IMR-90 (cell line): ENCODE measurements at regions not wholly inside any gene's neighbourhood (a gene's known extent, or its start where the extent isn't known, plus 50 kb on each side); places are given as distances from the start of the nearest gene placed in this dataset.

Experiments
- ATAC-seq: fragments of 200-7000 bp; cut with Tn5 transposase; 2 replicates; pipeline ENCODE4 v1.9.1; 2020; ENCODE audit warnings: low read depth, mild to moderate bottlenecking, moderate library complexity
- BruUV-seq: library from RNA; stranded (reverse); fragments of 400-500 nt; replicated peaks from 2 replicates; lab custom pipeline; 2021; lab: Mats Ljungman, UMichigan
- CTCF ChIA-PET: fragments of 300-600 bp; formaldehyde crosslinking; extraction: SDS; loops from one replicate; lab custom pipeline; 2021; ENCODE audit warnings: antibody characterized with exemption; lab: Yijun Ruan, JAX
- POLR2A ChIA-PET: fragments of 300-600 bp; sonication (Branson Sonifier 250); formaldehyde crosslinking; loops from one replicate; lab custom pipeline; 2022; ENCODE audit warnings: antibody characterized with exemption; ENCODE audit not compliant: unreplicated experiment; lab: Charles Lee
- DNase-seq: peaks from one replicate; pipeline ENCODE4 v3.0.0; 2013
- H2AFZ ChIP-seq: replicated peaks from 2 replicates; pipeline ENCODE3; 2013; ENCODE audit warnings: low read length, mild to moderate bottlenecking; ENCODE audit not compliant: poor library complexity
- H2AK5ac ChIP-seq: 2 replicates; pipeline ENCODE4 v1.6.1; 2013; ENCODE audit warnings: low read depth, low read length, inconsistent platforms
- H2AK9ac ChIP-seq: replicated peaks from 2 replicates; pipeline ENCODE3; 2013; ENCODE audit warnings: mild to moderate bottlenecking, low read depth, low read length, moderate library complexity; ENCODE audit not compliant: poor library complexity
- H2BK120ac ChIP-seq: 2 replicates; pipeline ENCODE4 v1.6.1; 2013; ENCODE audit warnings: low read depth, low read length, inconsistent platforms
- H2BK15ac ChIP-seq: 3 replicates; pipeline ENCODE4 v1.6.1; 2013; ENCODE audit warnings: low read depth, low read length, inconsistent platforms
- H2BK20ac ChIP-seq: 2 replicates; pipeline ENCODE4 v1.6.1; 2013; ENCODE audit warnings: low read depth, mild to moderate bottlenecking, inconsistent platforms, low read length, moderate library complexity
- H2BK5ac ChIP-seq: 2 replicates; pipeline ENCODE4 v1.6.1; 2013; ENCODE audit warnings: mild to moderate bottlenecking, low read depth, low read length, inconsistent platforms; ENCODE audit not compliant: poor library complexity, severe bottlenecking
- H3K14ac ChIP-seq: replicated peaks from 2 replicates; pipeline ENCODE4 v1.6.1; 2013; ENCODE audit warnings: low read depth, low read length, inconsistent platforms
- H3K18ac ChIP-seq: 2 replicates; pipeline ENCODE4 v1.6.1; 2013; ENCODE audit warnings: low read depth, low read length, control low read depth
- H3K23ac ChIP-seq: 2 replicates; pipeline ENCODE4 v1.6.1; 2013; ENCODE audit warnings: low read depth, low read length, inconsistent platforms
- H3K27ac ChIP-seq: 2 replicates; pipeline ENCODE4 v1.5.1; 2013; ENCODE audit warnings: mild to moderate bottlenecking, control low read depth, low read length; ENCODE audit not compliant: insufficient read depth
- H3K27me3 ChIP-seq: 2 replicates; pipeline ENCODE4 v1.6.1; 2013; ENCODE audit warnings: low read length; ENCODE audit not compliant: control insufficient read depth, insufficient read depth
- H3K36me3 ChIP-seq: 2 replicates; pipeline ENCODE4 v1.6.1; 2013; ENCODE audit warnings: low read length, mixed read lengths; ENCODE audit not compliant: control insufficient read depth, insufficient read depth
- H3K4ac ChIP-seq: 2 replicates; pipeline ENCODE4 v1.6.1; 2013; ENCODE audit warnings: low read depth, low read length, inconsistent platforms
- H3K4me1 ChIP-seq: 2 replicates; pipeline ENCODE4 v1.6.1; 2013; ENCODE audit warnings: low read length, mixed read lengths; ENCODE audit not compliant: control insufficient read depth, insufficient read depth
- H3K4me2 ChIP-seq: 2 replicates; pipeline ENCODE4 v1.6.1; 2013; ENCODE audit warnings: low read depth, mild to moderate bottlenecking, control low read depth, low read length, moderate library complexity
- H3K4me3 ChIP-seq: 2 replicates; pipeline ENCODE4 v1.5.1; 2013; ENCODE audit warnings: low read depth, mild to moderate bottlenecking, control low read depth, low read length, moderate library complexity; ENCODE audit not compliant: insufficient read depth
- H3K56ac ChIP-seq: 2 replicates; pipeline ENCODE4 v1.6.1; 2013; ENCODE audit warnings: low read length, inconsistent platforms; ENCODE audit not compliant: insufficient read depth; ENCODE audit errors: extremely low read depth
- H3K79me1 ChIP-seq, 2 experiments: 2 replicates each; pipeline ENCODE4 v1.6.1; 2013; ENCODE audit warnings: low read length in 2 of 2, inconsistent platforms in 1 of 2, low read depth in 1 of 2
- H3K9ac ChIP-seq: 2 replicates; pipeline ENCODE4 v1.6.1; 2013; ENCODE audit warnings: low read depth, low read length, control low read depth
- H3K9me1 ChIP-seq: 2 replicates; pipeline ENCODE4 v1.6.1; 2013; ENCODE audit warnings: low read length, inconsistent platforms; ENCODE audit not compliant: insufficient read depth
- H3K9me3 ChIP-seq: 2 replicates; pipeline ENCODE4 v1.6.1; 2013; ENCODE audit warnings: low read length; ENCODE audit not compliant: control insufficient read depth, insufficient read depth
- H4K20me1 ChIP-seq: 2 replicates; pipeline ENCODE4 v1.6.1; 2013; ENCODE audit warnings: low read length, inconsistent platforms; ENCODE audit not compliant: insufficient read depth
- H4K5ac ChIP-seq: 2 replicates; pipeline ENCODE4 v1.6.1; 2013; ENCODE audit warnings: mild to moderate bottlenecking, low read depth, low read length, control low read depth
- H4K8ac ChIP-seq, 2 experiments: 2 replicates each; pipeline ENCODE4 v1.6.1; 2013; ENCODE audit warnings: low read depth in 2 of 2, low read length in 2 of 2, control low read depth in 1 of 2, inconsistent platforms in 1 of 2
- H4K91ac ChIP-seq: 2 replicates; pipeline ENCODE4 v1.6.1; 2013; ENCODE audit warnings: low read depth, low read length, inconsistent platforms; ENCODE audit not compliant: insufficient read depth
- BHLHE40 ChIP-seq: fragments of 150-350 bp; IDR thresholded peaks from 2 replicates; pipeline ENCODE4 v1.6.1; 2016; ENCODE audit warnings: mild to moderate bottlenecking, low read depth, low read length
- CEBPB ChIP-seq: IDR thresholded peaks from 2 replicates; pipeline ENCODE4 v1.6.1; 2012; ENCODE audit warnings: low read depth, low read length, improper control_type of control experiment
- CHD1 ChIP-seq: IDR thresholded peaks from 2 replicates; pipeline ENCODE4 v1.6.1; 2012; ENCODE audit warnings: low read depth, low read length, improper control_type of control experiment
- FOS ChIP-seq: fragments of 150-350 bp; IDR thresholded peaks from 2 replicates; pipeline ENCODE4 v1.6.1; 2016; ENCODE audit warnings: low read depth, low read length
- MAFK ChIP-seq: IDR thresholded peaks from 2 replicates; pipeline ENCODE4 v1.6.1; 2012; ENCODE audit warnings: low read depth, low read length, improper control_type of control experiment
- MAZ ChIP-seq: IDR thresholded peaks from 2 replicates; pipeline ENCODE4 v1.6.1; 2012; ENCODE audit warnings: low read depth, mild to moderate bottlenecking, low read length, improper control_type of control experiment, moderate library complexity, borderline replicate concordance
- MXI1 ChIP-seq: IDR thresholded peaks from 2 replicates; pipeline ENCODE4 v1.6.1; 2012; ENCODE audit warnings: low read depth, mild to moderate bottlenecking, low read length, moderate library complexity, borderline replicate concordance
- NFE2L2 ChIP-seq: fragments of 150-350 bp; IDR thresholded peaks from 2 replicates; pipeline ENCODE4 v1.6.1; 2016; ENCODE audit warnings: low read depth, mild to moderate bottlenecking, low read length
- POLR2A ChIP-seq: IDR thresholded peaks from 2 replicates; pipeline ENCODE4 v1.6.1; 2012; ENCODE audit warnings: mild to moderate bottlenecking, low read depth, low read length
- RAD21 ChIP-seq: IDR thresholded peaks from 2 replicates; pipeline ENCODE4 v1.6.1; 2012; ENCODE audit warnings: low read length, improper control_type of control experiment
- RFX5 ChIP-seq: IDR thresholded peaks from 2 replicates; pipeline ENCODE4 v1.8.0; 2012; ENCODE audit warnings: low read depth, mild to moderate bottlenecking, low read length, moderate library complexity
- SMC3 ChIP-seq: fragments of 150-350 bp; IDR thresholded peaks from 2 replicates; pipeline ENCODE4 v1.6.1; 2016; ENCODE audit warnings: low read depth, mild to moderate bottlenecking, antibody characterized with exemption, low read length, moderate library complexity
- WGBS, 2 experiments: methylation state at CpG; one replicate each; pipeline versions ENCODE4 v1.1.5 to v1.1.7; 2013; ENCODE audit warnings: missing lambda C conversion rate in 2 of 2; ENCODE audit not compliant: insufficient read length in 1 of 2; ENCODE audit errors: extremely low coverage in 2 of 2; 5-methylcytosine and 5-hydroxymethylcytosine counted together
- dilution Hi-C: fragments of 300-500 bp; cut with HindIII; formaldehyde crosslinking; loops from one replicate; pipeline ENCODE4 v1.14.3; 2018; ENCODE audit warnings: low sequenced_read_pairs; ENCODE audit not compliant: unreplicated experiment
- in situ Hi-C: fragments of 300-500 bp; cut with MboI; formaldehyde crosslinking; loops from 3 replicates; pipeline ENCODE4 v1.14.3; 2019; ENCODE audit warnings: low sequenced_read_pairs, inconsistent platforms, mixed read lengths
- intact Hi-C: fragments of 100-400 bp; cut with micrococcal nuclease; formaldehyde crosslinking; loops from 2 replicates; pipeline ENCODE4 v1.10.0; 2022
- TF ChIP-seq, protein P1 (sequence below): fragments of 150-350 bp; IDR thresholded peaks from 2 replicates; pipeline ENCODE4 v1.6.1; 2016; ENCODE audit warnings: low read depth, mild to moderate bottlenecking, low read length, moderate library complexity, borderline replicate concordance
- TF ChIP-seq, protein P2 (sequence below): conservative IDR thresholded peaks from 2 replicates; pipeline ENCODE4 v1.5.1; 2012; ENCODE audit warnings: mild to moderate bottlenecking, low read depth, low read length, improper control_type of control experiment
- TF ChIP-seq, protein P3 (sequence below): fragments of 150-350 bp; IDR thresholded peaks from 2 replicates; pipeline ENCODE4 v1.6.1; 2017; ENCODE audit warnings: mild to moderate bottlenecking, antibody characterized with exemption, low read length, low read depth

DNA sequence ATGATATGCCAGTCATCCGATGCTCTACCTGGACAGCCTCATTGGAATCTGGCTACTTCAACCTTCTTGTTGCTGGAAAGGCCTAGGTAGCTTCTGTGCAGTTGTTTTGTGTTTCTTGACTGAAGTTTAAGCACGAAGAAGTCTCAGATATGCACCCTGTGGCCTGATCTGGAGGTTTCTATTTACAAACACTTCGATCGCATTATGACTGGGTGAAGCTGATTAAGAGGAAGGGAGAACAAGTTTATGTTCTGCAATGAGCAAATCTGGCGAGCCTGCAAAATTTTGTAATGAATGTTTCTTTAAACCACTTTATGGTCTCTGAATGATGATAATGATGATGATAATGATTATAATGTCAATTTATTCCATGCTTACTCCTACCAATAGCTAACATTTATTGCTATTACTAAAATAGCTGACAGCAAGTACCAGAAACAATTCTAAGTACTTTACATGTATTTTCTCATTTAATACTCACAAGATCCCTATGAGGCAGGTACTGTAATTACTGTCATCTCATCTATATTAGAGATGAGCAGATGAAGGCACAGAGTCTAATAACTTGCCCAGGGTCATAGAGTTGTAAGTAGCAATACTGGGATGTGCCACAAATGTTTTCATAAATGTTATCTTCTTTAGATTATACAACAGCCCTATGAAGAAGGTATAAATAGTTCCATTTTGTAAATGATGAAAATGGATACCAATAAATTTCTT lies 126.1 kb upstream of the UST start:
- Histone ChIP-seq H3K56ac (no peak overlapping the region), H3K4ac (no peak overlapping the region), H4K91ac (no peak overlapping the region), H2AK5ac (no peak overlapping the region), H2BK120ac (no peak overlapping the region), H2BK15ac (no peak overlapping the region; the same call in 2 of the 3 replicates), H3K27ac (no peak overlapping the region), H3K4me2 (no peak overlapping the region), H3K18ac (no peak overlapping the region), H3K9ac (no peak overlapping the region), H3K4me3 (no peak overlapping the region), H3K4me1 (peaks cover 2% of the 10 kb centered on the region; the same call in 1 of the 2 replicates), H3K79me1 (no peaks in the 10 kb centered on the region), H4K20me1 (no peaks in the 10 kb centered on the region; the same call in 1 of the 2 replicates), H3K9me3 (no peaks in the 10 kb centered on the region), H3K14ac (no peak overlapping the region), H4K8ac (no peak overlapping the region), H2AFZ (no peak overlapping the region), H3K23ac (no peak overlapping the region), H2BK5ac (no peak overlapping the region), H3K9me1 (peaks cover 3% of the 10 kb centered on the region; the same call in 1 of the 2 replicates), H3K36me3 (no peaks in the 10 kb centered on the region), H4K5ac (no peak overlapping the region), H2BK20ac (no peak overlapping the region), H2AK9ac (no peak overlapping the region), H3K27me3 (peaks cover 4% of the 10 kb centered on the region; the same call in 1 of the 2 replicates)
- dilution Hi-C loops (no loop called here), in situ Hi-C loops (no loop called here), intact Hi-C loops (no loop called here)
- no peak for ATAC-seq
- no CpG with 5 or more reads among the region's 5 CpGs for WGBS, 2 experiments
- no TSS peak for BruUV-seq
- TF ChIP-seq POLR2A (no peak), SMC3 (no peak), CEBPB (no peak), RAD21 (no peak), CHD1 (no peak), MAFK (no peak), MAZ (no peak), NFE2L2 (no peak), BHLHE40 (no peak), RFX5 (no peak), FOS (no peak), MXI1 (no peak)
- TF ChIP-seq, protein P1, sequence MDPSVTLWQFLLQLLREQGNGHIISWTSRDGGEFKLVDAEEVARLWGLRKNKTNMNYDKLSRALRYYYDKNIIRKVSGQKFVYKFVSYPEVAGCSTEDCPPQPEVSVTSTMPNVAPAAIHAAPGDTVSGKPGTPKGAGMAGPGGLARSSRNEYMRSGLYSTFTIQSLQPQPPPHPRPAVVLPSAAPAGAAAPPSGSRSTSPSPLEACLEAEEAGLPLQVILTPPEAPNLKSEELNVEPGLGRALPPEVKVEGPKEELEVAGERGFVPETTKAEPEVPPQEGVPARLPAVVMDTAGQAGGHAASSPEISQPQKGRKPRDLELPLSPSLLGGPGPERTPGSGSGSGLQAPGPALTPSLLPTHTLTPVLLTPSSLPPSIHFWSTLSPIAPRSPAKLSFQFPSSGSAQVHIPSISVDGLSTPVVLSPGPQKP: no peak
- TF ChIP-seq, protein P2, sequence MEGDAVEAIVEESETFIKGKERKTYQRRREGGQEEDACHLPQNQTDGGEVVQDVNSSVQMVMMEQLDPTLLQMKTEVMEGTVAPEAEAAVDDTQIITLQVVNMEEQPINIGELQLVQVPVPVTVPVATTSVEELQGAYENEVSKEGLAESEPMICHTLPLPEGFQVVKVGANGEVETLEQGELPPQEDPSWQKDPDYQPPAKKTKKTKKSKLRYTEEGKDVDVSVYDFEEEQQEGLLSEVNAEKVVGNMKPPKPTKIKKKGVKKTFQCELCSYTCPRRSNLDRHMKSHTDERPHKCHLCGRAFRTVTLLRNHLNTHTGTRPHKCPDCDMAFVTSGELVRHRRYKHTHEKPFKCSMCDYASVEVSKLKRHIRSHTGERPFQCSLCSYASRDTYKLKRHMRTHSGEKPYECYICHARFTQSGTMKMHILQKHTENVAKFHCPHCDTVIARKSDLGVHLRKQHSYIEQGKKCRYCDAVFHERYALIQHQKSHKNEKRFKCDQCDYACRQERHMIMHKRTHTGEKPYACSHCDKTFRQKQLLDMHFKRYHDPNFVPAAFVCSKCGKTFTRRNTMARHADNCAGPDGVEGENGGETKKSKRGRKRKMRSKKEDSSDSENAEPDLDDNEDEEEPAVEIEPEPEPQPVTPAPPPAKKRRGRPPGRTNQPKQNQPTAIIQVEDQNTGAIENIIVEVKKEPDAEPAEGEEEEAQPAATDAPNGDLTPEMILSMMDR: no peak
- TF ChIP-seq, protein P3, sequence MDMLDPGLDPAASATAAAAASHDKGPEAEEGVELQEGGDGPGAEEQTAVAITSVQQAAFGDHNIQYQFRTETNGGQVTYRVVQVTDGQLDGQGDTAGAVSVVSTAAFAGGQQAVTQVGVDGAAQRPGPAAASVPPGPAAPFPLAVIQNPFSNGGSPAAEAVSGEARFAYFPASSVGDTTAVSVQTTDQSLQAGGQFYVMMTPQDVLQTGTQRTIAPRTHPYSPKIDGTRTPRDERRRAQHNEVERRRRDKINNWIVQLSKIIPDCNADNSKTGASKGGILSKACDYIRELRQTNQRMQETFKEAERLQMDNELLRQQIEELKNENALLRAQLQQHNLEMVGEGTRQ: no peak
- ChIA-PET CTCF (no interaction called here), POLR2A (no interaction called here)
- DNase-seq: no peak
